ENCODE measurements at regions not wholly inside any gene's neighbourhood (a gene's known extent, or its start where the extent isn't known, plus 50 kb on each side); places are given as distances from the start of the nearest gene placed in this dataset.

GRCh38 chr11:8323161-8323935 lies 59.7 kb upstream of the LMO1 start:
- DNase-seq (ENCODE audit: low read depth) = no peak

- no peak for DNase-seq (ENCODE audit: low read depth)
Observed at GRCh38 chr11:8321876-8322275, 58.2 kb upstream of the LMO1 start.

- no peak for DNase-seq (ENCODE audit: low read depth)
Observed at GRCh38 chr11:8320076-8320475, 56.4 kb upstream of the LMO1 start.

GRCh38 chr11:8318536-8318935 lies 54.9 kb upstream of the LMO1 start:
- no peak for DNase-seq (ENCODE audit: low read depth)

GRCh38 chr11:8317159-8317558 lies 53.5 kb upstream of the LMO1 start:
- DNase-seq (ENCODE audit: low read depth) = no peak

GRCh38 chr11:8315954-8316353 lies 52.3 kb upstream of the LMO1 start:
- no peak for DNase-seq (ENCODE audit: low read depth)

GRCh38 chr11:8315463-8315862 lies 51.8 kb upstream of the LMO1 start:
- DNase-seq (ENCODE audit: low read depth) = no peak

- DNase-seq (ENCODE audit: low read depth) = no peak
Observed at GRCh38 chr11:8314916-8315315, 51.2 kb upstream of the LMO1 start.

- DNase-seq (ENCODE audit: low read depth) = no peak
Observed at GRCh38 chr11:8313504-8314090, 49.9 kb upstream of the LMO1 start.

All from T follicular helper cell (primary cell).